Fibroblast of skin of right biceps (primary cell): ENCODE measurements at regions not wholly inside any gene's neighbourhood (a gene's known extent, or its start where the extent isn't known, plus 50 kb on each side); places are given as distances from the start of the nearest gene placed in this dataset.
"Not testable (repeated sequence)": the region's sequence is repeated elsewhere in the genome, so short reads cannot be mapped to it uniquely, and the experiment has no call there.

Experiments used
- DNase-seq: peaks from one replicate; pipeline ENCODE4 v3.0.0-alpha.2; 2013

DNA sequence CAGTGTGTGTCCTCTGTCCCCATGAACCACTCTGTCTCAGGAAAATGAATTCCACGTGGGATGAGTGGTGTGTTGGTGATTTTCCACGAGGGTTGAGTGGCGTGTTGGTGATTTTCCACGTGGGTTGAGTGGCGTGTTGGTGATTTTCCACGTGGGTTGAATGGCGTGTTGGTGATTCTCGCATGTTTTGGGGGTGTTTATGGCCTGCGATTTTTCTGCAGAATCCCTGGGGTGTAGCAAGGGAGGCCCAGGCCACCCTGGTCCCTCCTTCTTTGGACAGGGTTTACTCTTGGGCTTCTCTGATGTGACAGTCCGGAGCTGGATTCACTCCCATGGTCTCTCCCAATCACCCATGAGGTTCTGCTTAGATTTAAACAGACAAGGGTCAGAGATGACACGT is 90.6 kb upstream of the FRMD1 start:
- no peak for DNase-seq

DNA sequence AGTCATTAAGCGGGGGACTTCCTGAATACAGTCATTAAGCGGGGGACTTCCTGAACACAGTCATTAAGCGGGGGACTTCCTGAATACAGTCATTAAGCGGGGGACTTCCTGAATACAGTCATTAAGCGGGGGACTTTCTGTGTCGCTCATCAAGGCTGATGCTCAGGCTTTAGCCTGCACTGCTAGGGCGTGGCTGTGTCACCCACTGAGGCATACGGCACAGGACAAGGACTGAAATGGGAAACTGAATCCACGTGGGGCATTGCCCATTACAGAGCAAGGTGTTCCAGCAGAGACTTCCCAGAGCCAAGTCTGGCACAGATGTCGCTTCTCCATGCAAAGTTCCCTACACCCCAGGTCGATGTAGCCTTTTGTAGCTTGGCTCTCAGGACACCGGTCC is 89.9 kb upstream of the FRMD1 start:
- DNase-seq = not testable (repeated sequence)

DNA sequence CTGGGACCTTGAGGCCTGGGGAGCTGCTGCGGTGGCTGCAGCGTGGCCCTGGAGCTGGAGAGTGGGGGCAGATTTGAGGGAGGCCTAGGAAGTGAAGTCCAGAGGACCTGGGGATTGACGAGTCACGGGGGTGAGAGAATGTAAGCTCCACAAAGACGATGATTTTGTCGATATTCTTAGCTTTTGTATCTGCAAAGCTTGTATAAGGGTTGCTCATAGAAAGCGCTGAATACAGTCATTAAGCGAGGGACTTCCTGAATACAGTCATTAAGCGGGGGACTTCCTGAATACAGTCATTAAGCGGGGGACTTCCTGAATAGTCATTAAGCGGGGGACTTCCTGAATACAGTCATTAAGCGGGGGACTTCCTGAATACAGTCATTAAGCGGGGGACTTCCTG is 89.3 kb upstream of the FRMD1 start:
- DNase-seq = not testable (repeated sequence)

DNA sequence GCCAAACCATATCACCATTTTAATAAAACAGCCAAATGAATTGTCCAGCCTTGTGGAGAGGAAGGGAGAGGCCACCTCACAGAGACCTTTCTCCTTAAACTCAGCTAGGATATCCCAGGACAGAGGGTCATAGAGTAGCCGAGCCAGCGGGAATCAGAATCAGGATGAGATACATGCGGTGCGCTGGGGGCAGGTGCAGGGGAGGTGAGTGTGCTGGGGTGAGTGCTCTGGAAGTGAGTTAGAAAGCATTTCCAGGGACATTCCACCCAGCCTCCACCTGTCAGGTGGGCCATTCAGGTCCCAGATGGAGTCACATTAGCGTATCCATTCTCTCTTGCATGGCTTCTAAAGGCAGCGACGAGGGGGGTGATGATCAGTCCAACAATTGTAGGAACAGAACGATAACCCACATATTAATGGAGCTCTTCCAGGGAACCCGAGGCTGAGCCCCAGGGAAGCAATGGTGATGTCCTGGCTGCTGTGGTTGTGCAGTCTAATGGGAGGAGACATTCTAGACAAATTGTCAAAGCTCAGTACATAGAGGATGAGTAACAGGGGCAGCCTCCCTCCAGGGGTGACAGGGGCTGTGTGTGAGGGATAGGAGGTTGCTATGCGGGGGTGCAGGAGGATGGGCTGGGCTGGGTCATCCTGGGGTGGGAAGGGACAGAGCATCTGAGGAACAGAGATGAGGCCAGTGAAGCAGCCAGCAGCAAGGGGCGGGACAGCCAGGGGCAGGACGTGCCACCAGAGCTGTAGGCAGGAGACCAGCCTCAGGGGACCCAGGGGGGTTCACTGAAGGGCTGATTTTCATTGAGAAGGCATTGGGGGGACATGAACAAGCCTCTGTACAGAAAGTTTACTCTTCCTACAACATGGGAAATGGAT is 88.7 kb upstream of the FRMD1 start:
- DNase-seq = no peak

DNA sequence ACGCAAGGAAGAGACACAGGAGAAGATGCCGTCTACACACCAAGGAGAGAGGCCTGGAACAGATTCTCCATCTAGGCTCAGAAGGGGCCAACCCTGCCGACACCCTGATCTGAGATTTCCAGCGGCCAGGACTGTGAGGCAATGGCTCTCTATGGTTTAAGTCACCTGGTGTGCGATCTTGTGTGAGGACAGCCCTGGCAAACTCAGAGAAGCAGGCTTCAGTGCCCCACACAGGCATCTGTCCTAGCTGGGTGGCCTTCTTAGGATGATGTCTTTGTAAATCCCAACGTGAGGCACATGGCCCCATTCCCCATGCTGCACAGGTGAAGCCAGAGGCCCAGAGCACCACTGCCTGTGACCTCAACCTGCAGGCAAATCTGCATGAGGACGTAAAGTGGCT is 87.6 kb upstream of the FRMD1 start:
- DNase-seq = no peak

DNA sequence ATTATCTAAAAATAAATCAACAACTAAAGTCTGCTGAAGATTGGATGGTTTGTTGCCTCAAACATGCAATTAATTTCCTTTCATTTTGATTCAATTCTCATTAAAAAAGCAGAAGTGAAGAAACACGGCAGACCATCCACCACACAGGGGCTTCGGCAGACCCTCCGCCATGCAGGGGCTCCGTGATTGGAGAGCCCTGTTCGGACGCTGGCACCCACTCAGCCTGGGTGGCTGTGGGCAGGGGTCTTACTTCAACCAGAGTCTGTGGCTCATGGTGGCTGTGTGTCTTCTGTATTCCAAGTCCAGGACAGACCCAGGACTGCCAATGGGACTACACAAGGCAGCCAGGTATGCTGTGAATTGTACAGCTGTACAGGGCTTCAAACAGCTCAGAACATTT is 86.9 kb upstream of the FRMD1 start:
- DNase-seq = no peak

DNA sequence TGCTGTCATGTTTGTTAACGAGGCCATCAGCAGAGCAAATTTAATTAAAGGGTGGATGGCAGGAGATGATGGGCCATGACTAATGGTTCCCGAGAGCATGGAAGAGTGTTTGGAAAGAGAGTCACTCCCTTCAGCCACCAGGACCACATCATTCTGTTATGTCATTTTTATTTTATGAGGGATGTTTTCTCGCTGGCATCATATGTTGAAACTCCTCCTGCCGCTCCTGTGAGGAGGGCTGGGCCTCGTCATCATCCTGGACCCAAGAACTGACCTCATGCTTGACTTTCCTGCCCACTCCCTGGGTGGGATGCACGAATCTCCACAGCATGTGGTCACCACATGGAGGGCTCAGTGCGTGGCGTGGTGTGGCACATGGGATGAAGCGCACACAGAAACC is 86.4 kb upstream of the FRMD1 start:
- peak; percentile 36 for DNase-seq

DNA sequence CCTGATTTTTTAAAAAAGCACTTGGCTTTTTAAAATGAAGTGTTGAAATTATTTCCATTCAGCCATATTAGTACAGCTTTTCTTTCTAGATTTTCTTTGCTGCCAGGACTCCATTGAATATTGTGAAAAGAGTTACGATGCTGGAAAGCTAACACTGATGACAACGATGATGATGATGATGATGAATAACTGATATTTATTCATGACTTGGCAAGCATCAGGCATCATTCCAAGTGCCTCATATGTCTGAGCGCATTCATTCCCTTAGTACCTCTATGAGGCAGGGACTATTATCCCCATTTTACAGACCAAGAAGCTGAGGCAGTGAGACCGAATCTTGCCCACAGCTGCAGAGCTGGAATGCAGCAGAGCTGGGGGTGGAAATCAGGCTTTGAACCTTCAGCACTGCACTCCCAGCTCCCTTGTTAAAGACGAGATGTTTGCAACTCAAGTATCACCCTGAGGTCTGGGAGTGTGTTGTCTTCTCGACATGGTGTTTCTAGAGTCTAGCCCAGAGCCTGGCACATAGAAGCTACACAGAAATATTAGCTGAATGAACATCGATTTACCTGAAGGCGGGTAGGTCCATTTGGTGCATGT is 85.5 kb upstream of the FRMD1 start:
- DNase-seq = no peak

DNA sequence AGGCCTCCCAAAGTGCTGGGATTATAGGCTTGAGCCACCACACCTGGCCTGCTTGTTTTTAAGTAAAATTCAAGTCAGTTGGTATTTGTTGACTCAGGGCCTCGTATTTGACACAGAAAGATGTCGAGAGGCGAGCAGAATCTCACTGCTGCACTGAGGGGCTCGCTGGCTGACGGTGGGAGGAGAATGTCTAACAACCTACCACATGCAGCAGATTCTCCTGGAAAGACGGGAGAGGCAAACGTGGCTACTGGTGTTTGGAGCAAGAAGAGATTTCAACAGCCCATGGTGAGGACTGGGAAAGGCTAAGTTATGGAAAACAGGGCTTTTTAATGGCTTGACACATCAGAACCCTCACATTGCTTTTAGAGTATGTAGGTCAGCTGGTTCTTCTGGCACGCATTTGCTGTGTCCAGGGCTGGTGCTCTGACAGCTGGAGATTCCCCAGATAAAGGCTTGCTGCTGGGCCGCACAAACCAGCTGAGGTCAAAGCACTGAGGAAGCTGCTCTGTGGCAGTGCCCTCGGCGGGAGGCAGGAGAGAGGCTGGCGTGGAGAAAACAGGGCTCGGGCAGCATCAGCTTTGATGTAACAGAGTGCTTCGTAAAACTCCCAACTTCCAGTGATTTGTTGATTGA is 84.2 kb upstream of the FRMD1 start:
- DNase-seq = no peak

DNA sequence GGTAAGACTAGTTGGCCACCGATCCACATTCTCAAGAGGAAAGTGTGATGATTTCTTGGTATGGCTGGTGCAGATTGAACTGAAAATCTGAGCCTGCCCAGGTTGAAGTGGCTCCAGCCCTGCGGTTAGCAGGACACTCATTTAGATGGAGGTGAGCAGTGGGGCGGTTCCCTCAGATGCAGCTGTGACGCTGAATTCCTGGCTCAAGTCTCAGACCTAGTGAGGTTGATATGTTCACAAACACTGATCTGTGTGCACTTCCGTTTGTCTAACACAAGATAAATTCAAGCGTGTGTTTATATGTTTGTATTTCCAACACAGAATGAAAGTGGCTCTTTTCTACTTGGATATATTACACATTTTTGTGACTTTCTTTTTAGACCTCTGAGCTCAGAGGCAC is 83.4 kb upstream of the FRMD1 start:
- no peak for DNase-seq

DNA sequence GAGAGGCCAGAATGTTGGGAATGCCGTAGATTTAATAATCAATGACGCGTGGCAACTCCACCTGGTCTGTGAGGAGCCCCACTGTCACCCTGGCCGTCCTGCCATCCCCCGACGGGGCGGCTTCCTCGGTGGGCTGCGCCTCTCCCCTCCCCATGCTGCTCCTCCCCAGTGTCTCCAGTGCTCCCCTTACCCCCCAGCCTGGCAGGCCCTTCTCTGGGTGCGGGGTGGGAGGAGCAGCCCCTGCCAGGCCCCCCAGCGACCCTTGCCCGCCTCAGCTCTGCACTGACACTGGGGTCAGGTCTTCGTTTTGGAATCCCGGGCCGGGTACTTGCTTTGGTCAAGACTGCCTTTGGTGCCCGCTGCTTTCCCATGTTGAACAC is 82.3 kb upstream of the FRMD1 start:
- DNase-seq = no peak

DNA sequence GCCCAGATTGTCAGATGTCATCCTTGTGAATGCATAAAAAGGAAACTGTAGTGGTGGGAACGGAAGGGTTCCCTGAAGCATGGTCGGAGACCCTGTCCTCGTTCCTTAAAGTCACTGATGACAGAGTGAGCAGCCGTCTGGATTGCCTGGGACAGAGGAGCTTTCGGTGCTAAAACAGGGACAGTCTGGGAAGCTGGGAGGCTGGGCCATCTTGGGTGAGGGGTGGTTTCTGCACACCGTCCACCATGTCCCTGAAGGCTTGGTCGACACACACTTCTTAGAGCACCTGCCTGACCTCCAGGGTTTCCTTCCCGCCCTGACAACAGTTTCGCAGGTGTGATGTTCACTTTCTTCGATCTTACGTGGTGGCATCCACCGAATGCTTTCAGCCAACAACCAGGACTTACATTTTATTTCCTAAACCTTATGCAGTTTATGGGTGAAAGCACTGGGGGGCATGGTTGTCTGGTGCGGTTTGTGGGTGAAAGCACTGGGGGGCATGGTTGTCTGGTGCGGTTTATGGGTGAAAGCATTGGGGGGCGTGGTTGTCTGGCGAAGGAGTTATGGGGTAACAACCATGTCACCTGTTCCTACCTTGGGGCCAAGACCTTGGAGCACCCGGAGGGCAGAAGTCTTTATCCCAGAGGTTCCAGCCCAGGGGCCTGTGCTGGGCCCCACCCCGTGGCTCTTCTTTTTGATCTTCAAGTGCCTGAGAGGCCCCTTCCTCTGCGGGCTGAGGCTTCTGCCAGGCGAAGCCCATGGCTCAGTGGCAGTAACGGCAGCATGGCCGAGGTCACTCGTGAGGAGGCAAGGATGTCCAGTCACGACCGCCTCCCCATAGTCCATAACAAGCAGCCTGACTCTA is 81.7 kb upstream of the FRMD1 start:
- no peak for DNase-seq

DNA sequence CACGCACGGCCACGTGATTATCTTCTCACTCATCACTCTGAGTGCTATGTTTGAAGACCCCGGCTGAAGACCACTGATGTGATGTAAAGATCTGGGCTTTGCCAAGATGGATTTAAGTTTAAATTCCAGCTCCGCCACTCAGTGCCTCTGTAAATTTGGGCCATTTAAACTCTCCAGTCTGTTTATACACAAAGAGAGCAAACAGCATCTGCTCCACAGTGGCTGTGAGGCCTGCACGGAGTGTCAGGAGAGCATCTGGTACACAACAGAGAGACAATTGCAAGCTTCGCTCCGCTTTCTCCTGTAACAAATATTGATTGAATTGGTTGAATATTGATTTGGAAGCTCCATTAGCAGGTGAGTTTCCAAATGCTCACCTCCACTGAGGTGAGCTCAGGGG is 80.5 kb upstream of the FRMD1 start:
- DNase-seq = no peak

DNA sequence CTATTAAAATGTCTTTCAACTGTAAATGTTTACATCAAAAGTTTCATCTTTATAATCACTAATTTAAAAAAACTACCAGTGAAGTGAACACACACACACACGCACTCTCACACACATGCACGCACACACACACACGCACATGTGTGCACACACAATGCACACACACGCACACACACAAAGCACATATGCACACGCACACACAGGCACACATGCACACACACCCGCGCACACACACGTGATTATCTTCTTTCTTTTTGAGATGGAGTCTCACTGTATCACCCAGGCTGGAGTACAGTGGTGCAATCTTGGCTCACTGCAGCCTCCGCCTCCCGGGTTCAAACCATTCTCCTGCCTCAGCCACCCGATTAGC is 80.0 kb upstream of the FRMD1 start:
- no peak for DNase-seq

DNA sequence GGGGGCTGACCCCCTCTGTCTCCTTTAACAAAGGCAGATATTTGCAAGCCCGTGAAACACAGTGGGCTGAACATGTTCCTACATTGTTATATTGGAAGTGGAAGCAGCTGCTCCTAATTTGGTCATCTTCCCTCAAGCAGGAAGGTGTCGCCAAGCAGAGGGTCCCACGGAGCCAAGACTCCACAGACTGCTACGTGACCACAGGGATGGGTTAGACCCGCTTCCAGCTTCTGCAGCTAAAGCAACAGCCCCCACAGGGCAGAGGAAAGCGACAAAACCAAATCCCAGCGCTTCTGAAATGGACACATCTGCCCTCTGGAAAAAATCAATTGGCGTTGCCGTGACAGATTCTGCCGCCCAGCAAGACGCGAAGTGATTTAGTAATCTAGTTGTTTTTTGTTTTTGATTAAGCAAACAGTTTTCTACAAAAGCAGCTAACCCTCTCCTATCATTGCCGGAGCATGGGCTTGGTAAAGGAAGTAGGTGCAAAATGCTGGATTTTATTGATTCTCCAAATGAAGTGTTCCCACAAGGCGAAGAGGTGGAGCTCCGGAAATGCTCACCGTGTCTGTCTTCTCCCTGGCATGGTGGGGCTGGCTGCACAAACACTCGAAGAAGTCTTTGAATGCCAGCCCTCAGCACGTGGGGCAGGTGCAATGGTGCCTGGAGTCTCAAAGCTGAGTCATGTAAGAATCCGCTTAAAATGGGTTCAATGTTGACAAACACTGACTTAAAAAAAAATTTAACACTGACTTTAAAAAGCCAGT is 79.4 kb upstream of the FRMD1 start:
- no peak for DNase-seq

DNA sequence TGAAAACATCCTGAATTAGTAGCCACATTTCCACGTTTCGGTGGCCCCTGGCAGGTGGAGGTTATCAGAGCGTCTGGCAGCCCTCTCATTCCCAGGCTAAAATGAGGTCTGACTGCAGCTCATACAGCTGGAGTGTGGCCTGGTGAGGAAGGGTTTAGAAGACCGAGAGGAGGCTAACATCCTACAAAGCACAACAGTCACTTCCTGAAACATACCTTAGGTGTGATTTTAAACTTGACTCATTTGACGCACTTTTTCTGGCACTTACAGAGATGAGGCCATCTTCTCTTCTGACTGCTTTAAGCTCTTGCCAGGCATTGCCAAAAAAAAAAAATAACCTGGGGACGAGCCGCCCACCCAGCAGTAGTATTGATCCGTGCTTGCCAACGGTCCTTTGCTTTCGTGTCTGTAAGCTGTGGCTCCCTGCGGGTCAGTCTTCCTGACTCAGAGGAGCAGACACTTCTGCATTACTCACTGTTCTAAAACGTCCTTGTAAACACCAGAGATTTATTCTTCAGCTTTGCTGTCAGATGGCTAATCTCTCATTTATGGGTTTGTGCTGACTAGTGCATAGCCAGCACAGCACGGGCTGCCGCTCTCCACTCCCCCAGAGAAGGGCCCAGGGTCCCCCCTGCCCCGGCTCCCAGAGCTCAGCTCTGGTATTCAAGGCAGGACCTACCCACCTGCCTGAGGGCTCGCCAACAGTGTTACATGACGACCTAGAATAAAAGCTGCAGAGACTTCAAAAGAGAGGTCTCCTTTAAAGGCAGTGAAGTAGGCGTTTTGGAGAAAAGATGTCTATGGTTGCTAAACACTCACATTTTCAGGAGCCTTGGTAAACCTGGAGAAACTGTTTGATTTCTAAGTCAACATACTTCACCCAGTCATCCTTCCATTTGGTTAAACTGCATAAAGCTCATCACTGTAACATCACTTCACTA is 78.5 kb upstream of the FRMD1 start:
- DNase-seq = peak; percentile 85

DNA sequence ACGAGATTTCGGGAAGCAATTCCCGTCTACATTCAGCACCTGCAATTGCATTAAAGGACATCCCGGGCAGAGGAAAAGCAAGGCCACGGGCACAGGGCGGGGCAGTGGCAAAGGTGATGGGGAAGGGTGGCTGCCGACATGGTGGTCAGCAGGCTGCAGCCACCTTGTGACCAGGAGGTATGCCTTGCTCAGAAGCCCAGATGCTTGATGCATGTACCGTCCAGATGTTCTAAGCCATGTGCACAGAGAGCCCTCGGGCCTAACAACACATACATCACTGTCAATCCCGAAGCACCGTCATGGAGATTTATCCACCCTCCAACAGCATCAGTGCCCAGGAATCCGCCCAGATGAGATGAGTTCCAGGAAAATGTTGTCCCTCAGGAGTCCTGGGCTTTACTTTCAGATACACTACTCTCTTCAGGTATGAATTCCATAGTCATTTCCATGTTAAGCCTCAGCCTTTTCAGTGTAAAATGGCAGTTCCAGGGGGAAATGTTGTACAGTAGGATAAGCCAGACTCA is 77.8 kb upstream of the FRMD1 start:
- DNase-seq = no peak

DNA sequence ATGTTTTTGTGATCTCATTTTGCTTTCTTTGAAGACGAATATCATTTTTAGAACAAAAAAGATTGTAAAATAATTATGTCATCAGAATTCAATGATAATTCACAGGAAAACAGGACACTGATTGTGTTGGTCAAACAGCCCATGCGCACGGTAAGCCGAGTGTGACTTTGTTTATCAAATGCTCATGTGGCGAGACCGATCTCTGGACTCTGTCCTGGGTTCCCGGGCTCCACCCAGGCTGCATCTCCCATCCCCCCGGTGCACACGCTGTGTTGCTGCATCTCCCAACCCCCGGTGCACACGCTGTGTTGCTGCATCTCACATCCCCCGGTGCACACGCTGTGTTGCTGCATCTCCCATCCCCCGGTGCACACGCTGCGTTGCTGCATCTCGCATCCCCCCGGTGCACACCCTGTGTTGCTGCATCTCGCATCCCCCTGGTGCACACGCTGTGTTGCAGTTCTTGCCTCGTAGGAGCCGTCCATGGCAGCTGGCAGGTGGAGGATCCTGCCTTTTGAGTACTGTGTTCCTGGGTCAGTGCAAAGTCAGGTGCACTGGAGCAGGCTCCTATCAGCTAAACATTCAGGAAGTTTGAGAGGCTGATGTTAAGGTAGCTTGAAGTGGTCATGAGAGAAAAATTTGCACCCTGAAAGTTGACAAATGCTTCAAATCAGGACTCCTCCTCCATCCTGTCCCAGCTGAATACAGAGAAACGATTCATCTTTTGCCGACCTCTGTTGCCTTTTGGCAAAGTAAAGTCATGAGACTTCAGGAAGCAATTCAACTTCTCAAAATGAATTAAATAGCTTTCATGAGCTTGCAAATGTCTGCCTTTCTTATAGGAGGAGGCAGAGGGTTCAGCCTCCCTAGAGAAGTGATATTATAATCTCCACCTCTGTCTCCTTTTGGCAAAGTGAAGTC is 77.1 kb upstream of the FRMD1 start:
- no peak for DNase-seq

DNA sequence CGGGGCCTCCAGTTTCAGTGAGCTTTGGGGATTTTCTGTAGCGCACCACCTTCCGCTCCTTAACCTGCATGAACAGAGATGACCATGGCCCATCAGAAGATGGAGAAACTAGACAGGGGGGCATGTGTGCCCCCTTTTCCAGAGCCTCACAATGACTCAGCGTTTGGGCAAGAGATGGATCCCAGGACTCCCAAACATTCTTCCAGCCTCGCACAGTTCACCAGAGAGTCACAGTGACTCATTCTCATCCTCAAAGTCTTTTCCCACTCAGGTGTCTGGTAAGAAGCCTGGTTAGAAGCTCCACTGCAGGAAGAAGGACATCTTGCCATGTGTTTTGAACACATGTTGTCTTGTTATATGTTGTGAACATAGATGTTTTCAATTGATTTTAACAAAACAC is 76.2 kb upstream of the FRMD1 start:
- DNase-seq = peak; percentile 80
